GM21576 (cell line): ENCODE measurements at regions not wholly inside any gene's neighbourhood (a gene's known extent, or its start where the extent isn't known, plus 50 kb on each side); places are given as distances from the start of the nearest gene placed in this dataset.
"Not testable (repeated sequence)": the region's sequence is repeated elsewhere in the genome, so short reads cannot be mapped to it uniquely, and the experiment has no call there.

Experiments used
- ATAC-seq: cut with Tn5 transposase; IDR thresholded peaks from one replicate; pipeline ENCODE4 v1.9.1; 2021; ENCODE audit warnings: mild to moderate bottlenecking, moderate library complexity; ENCODE audit not compliant: unreplicated experiment

GRCh38 chr1:9440763-9441194 is 98.5 kb upstream of the SLC25A33 start:
- ATAC-seq, result no peak

GRCh38 chr1:9441451-9442133 is 97.7 kb upstream of the SLC25A33 start:
- no peak for ATAC-seq

- no peak for ATAC-seq
Observed at GRCh38 chr1:9442278-9442846, 96.9 kb upstream of the SLC25A33 start.

GRCh38 chr1:9442986-9443385 is 96.3 kb upstream of the SLC25A33 start:
- no peak for ATAC-seq

GRCh38 chr1:9443913-9444445 is 95.3 kb upstream of the SLC25A33 start:
- no peak for ATAC-seq

- ATAC-seq, result no peak
Observed at GRCh38 chr1:9444532-9444931, 94.7 kb upstream of the SLC25A33 start.

- ATAC-seq, result not testable (repeated sequence)
Observed at GRCh38 chr1:9445081-9445480, 94.2 kb upstream of the SLC25A33 start.

- no peak for ATAC-seq
Observed at GRCh38 chr1:9447215-9447960, 91.9 kb upstream of the SLC25A33 start.

- ATAC-seq, result no peak
Observed at GRCh38 chr1:9448132-9449109, 90.8 kb upstream of the SLC25A33 start.

- ATAC-seq, result no peak
Observed at GRCh38 chr1:9449110-9449627, 90.1 kb upstream of the SLC25A33 start.

- no peak for ATAC-seq
Observed at GRCh38 chr1:9449976-9450696, 89.1 kb upstream of the SLC25A33 start.

GRCh38 chr1:9451081-9451480 is 88.2 kb upstream of the SLC25A33 start:
- no peak for ATAC-seq

- ATAC-seq, result no peak
Observed at GRCh38 chr1:9452516-9453140, 86.6 kb upstream of the SLC25A33 start.

- ATAC-seq, result no peak
Observed at GRCh38 chr1:9453375-9453774, 85.9 kb upstream of the SLC25A33 start.

GRCh38 chr1:9453779-9454418 is 85.4 kb upstream of the SLC25A33 start:
- no peak for ATAC-seq

GRCh38 chr1:9454494-9455066 is 84.7 kb upstream of the SLC25A33 start:
- ATAC-seq, result no peak

- no peak for ATAC-seq
Observed at GRCh38 chr1:9455487-9456234, 83.6 kb upstream of the SLC25A33 start.

GRCh38 chr1:9456833-9457232 is 82.4 kb upstream of the SLC25A33 start:
- ATAC-seq, result no peak
